Fibroblast of skin of abdomen (primary cell): ENCODE measurements at regions not wholly inside any gene's neighbourhood (a gene's known extent, or its start where the extent isn't known, plus 50 kb on each side); places are given as distances from the start of the nearest gene placed in this dataset.
A peak's percentile ranks its signal among the peaks of the same experiment; 100 is the strongest.

ENCODE experiments used
- DNase-seq: peaks from one replicate; pipeline ENCODE4 v3.0.0-alpha.2; 2013

- DNase-seq = no peak
Measured at GRCh38 chr4:106425576-106425975, 57.0 kb upstream of the GIMD1 start.

GRCh38 chr4:106424426-106424825 lies 55.8 kb upstream of the GIMD1 start:
- DNase-seq = no peak

GRCh38 chr4:106423791-106424190 lies 55.2 kb upstream of the GIMD1 start:
- DNase-seq = no peak

- DNase-seq = no peak
Measured at GRCh38 chr4:106422766-106423165, 54.2 kb upstream of the GIMD1 start.

- peak; percentile 69 for DNase-seq
Measured at GRCh38 chr4:106421441-106422296, 53.1 kb upstream of the GIMD1 start.

- DNase-seq = no peak
Measured at GRCh38 chr4:106418444-106418843, 49.9 kb upstream of the GIMD1 start.
